ENCODE measurements at regions not wholly inside any gene's neighbourhood (a gene's known extent, or its start where the extent isn't known, plus 50 kb on each side); places are given as distances from the start of the nearest gene placed in this dataset.
A peak's percentile ranks its signal among the peaks of the same experiment; 100 is the strongest.
"Not testable (repeated sequence)": the region's sequence is repeated elsewhere in the genome, so short reads cannot be mapped to it uniquely, and the experiment has no call there.

DNA sequence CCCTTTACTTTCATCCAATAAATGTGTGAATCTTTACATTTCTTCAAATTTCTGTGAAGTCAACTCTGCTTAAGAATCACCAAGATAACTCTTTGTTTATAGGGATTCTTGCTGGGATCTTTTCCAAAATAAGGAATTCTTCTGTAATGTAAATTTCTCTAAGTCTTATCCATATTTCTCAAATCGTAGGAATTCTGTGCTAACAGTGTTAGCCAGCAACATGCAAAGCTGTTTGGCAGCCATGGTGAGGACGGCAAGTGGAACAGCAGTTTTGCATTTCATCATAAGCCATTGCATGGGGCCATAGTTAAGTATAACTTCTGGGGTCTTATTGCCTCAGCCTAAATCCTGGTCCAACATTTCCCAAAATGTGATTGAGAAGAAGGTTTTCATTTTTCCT, 310.5 kb upstream of the PRR16 start:
- DNase-seq, result no peak

DNA sequence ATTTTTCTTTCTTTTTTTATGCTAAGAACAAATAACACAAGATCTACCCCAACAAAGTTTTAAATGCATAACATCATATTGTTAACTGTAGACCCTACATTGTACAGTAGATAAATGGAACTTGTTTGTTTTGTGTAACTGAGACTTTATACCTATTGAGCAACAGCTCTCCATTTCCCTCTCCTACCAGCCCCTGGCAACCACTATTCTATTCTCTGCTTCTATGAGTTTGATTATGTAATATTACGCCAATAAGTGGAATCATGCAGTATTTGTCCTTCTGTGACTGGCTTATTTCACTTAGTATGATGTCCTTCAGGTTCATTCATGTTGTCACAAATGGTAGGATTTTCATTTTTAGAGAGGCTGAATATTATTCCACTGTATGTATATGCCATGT, 308.2 kb upstream of the PRR16 start:
- peak; percentile 8 for DNase-seq

DNA sequence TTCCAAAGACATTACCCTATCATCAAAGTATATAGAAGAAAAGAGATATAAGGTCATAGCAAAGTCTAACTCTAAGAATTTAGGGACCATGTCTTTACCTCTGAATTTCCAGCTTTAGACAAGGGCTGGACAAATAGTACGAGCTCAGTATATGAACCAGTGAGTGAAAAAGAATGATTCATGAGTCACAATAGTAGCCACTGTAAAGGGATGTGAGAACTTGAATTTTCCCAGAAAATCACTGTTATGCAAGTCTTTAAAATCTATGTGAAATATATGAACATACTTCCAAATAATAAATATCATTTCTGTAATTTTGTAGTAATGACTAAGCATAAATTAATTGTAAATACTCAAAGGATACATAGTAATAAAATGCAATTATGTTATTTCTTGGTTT, 305.9 kb upstream of the PRR16 start:
- no peak for DNase-seq

DNA sequence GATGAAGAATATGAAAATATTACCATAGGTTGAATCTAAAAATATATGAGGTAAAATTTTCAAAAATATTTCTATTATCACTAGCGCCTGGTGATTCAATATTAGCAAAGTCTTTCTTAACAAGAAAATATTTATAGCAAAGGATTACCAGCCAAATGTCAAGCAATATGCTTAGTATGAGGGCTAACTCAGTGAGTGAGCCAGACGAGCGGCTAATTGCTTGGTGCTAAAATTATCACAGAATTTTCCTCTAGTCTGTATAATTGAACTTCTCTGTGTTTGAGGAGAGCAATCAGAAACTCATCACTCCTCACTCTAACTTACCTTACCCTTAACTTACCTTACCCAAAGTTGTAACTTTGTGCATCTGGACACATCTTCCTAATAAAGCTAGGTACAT, 304.9 kb upstream of the PRR16 start:
- peak; percentile 70 for DNase-seq

- DNase-seq, result peak; percentile 97
Observed at GRCh38 chr5:120160124-120160895, 303.8 kb upstream of the PRR16 start.

DNA sequence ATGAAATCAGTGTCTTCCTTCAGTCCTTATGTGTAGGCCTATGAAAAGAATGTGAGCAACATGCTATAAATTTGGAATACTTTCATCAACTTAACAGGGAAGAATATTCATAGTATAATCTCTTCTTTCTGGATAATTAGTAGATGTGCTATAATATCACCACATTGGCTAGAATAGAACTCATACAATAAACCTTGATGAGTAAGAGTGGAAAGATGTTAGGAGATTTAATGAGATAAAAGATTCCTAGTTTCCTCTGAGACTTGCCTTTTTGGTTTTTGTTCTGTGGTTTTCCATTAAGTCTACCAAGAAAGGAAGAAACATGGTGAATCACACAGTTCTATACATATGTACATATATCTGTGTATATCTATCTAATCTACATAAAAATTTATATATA, 301.8 kb upstream of the PRR16 start:
- DNase-seq, result no peak

DNA sequence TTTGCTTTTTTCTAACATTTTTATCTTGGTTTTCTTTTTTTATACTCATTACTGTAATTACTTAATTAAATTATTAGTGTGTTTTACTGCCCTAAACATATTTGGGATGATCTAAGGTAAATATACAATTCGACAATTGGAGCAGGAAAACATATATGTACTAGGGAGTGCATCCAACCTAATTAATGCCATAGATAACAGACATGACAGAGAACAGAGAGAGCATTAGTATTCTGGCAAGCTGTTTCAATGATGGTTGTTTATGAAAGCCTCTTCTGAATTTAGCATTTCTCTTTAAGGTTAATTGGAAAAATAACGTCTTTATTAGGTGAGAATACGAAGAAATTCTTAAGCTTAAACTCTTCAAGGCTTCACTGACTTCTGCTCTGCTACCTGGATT, 300.1 kb upstream of the PRR16 start:
- no peak for DNase-seq

- no peak for DNase-seq
Observed at GRCh38 chr5:120164986-120165385, 299.1 kb upstream of the PRR16 start.

- DNase-seq, result no peak
Observed at GRCh38 chr5:120173125-120173524, 291.0 kb upstream of the PRR16 start.

- DNase-seq, result no peak
Observed at GRCh38 chr5:120174089-120174488, 290.0 kb upstream of the PRR16 start.

DNA sequence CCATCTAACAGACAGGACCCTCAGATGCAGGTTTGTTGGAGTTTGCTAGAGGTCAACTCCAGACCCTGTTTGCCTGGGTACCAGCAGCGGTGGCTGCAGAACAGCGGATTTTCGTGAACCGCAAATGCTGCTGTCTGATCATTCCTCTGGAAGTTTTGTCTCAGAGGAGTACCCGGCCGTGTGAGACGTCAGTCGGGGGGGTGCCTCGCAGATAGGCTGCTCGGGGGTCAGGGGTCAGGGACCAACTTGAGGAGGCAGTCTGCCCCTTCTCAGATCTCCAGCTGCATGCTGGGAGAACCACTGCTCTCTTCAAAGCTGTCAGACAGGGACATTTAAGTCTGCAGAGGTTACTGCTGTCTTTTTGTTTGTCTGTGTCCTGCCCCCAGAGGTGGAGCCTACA, 282.9 kb upstream of the PRR16 start:
- DNase-seq, result not testable (repeated sequence)

DNA sequence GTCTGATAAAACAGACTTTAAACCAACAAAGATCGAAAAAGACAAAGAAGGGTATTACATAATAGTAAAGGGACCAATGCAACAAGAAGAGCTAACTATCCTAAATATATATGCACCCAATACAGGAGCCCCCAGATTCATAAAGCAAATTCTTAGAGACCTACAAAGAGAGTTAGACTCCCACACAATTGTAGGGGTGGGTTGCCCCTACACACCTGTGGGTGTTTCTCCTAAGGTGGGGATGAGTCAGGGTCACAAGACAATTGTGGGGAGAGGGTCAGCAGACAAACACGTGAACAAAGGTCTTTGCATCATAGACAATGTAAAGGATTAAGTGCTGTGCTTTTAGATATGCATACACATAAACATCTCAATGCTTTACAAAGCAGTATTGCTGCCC, 269.4 kb upstream of the PRR16 start:
- not testable (repeated sequence) for DNase-seq

- DNase-seq, result peak; percentile 47
Observed at GRCh38 chr5:120199559-120199958, 264.5 kb upstream of the PRR16 start.

DNA sequence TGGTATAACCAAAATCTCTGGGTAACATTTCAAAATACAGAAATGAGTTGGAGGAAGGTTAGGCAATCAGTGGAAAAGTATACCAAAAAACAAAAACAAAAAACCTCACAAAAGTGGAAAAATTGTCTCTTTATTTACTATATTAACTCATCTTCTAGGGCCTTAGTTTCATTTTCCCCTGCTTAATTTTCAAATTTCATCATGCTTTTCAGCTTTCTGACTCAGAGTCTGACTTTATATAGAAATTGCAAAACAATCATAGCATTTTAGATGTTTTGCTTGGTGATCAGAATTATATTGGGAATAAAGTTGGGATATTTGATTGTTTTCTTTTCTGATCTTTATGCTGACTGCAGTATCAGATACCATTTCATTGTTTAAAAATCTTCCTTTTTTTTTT, 257.0 kb upstream of the PRR16 start:
- DNase-seq, result no peak

DNA sequence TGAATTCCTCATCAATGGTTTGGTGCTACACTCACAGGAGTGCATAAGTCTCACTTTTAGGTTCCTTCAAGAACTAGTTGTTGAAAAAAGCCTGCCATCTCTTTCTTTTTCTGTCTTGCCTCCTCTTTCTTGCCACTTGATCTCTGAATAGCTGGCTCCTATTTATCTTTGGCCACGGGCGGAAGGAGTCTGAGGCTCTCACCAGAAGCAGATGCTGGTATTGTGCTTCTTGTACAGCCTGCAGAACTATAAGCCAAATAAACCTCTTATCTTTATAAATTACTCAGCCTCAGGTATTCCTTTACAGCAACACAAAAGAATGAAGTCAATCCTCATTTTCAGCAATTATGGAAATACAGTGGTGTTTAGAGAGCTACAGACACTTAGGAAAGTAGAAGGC, 247.1 kb upstream of the PRR16 start:
- no peak for DNase-seq

- no peak for DNase-seq
Observed at GRCh38 chr5:120219988-120220387, 244.1 kb upstream of the PRR16 start.

GRCh38 chr5:120225524-120225923, 238.6 kb upstream of the PRR16 start:
- DNase-seq, result no peak

DNA sequence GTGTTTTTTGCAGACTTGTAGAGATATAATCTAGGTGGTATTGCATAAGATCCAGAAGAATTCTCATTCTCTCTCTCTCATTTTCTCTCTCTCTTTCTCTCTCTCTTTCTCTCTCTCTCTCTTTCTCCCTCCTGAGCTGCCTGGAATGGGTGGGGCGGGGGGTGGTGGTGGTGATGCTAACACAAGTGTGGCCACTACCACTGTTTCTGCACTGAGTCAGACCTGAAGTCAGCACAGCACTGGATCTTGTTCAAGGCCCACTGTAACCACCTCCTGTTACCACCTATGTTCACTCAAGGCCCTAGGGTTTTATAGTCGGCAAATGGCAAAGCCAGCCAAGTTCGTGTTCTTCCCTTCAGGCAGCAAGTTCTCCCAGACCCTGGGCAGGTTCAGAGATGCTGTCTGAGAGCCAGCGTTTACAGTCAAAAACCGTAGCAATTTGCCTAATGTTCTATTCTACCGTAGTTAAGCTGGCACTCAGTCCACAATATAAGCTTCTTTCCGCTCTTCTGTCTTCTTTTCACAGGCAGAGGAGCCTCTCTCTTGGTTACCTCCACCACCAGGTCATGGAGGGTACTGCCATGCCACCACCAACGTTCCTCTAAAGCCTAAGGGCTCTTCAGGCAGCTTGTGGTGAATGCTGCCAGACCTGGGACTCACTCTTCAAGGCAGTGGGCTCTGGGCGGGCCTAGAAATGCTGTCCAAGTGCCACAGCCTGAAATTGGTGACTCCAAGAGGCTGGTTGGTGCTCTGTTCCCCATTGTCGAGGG, 235.7 kb upstream of the PRR16 start:
- DNase-seq, result peak; percentile 4

- no peak for DNase-seq
Observed at GRCh38 chr5:120229036-120229435, 235.1 kb upstream of the PRR16 start.

- no peak for DNase-seq
Observed at GRCh38 chr5:120231563-120231962, 232.5 kb upstream of the PRR16 start.

DNA sequence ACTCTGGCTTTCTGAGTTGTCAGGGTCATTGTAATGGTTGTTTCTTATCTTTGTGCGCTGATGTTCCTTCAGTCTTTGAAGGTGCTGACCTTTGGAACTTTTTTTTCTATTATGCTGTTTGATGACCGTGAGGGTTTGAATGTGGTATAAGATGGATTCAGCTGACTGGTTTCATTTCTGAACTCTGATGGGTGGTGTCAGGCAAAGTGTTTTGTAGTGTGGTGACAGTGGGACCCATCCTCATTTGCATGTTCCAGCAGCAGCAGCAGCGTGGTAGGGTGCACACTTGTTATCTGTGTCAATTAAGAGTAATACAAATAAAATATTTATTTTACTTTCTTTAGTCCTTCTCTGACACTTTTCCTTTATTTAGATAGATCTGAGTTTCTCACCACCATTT, 227.7 kb upstream of the PRR16 start:
- no peak for DNase-seq

- DNase-seq, result no peak
Observed at GRCh38 chr5:120239086-120239485, 225.0 kb upstream of the PRR16 start.

DNA sequence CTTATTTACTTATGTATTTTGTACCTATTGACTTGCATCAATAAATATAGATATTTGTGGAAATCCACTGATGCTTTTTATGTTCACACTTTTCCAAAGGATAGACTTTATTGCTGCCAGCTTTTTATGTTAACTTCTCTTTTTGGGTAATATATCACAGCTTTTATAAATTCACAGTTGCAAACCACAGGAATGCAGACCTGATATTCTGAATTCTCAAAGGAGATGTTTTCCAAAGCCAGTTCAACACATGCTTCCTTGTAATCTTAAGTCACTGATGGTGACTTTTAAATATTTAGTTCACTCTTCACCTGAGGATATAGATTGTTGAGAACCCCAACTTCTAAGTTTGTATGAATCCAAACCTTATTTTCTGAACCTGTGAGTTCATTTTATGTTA, 223.4 kb upstream of the PRR16 start:
- DNase-seq, result no peak

DNA sequence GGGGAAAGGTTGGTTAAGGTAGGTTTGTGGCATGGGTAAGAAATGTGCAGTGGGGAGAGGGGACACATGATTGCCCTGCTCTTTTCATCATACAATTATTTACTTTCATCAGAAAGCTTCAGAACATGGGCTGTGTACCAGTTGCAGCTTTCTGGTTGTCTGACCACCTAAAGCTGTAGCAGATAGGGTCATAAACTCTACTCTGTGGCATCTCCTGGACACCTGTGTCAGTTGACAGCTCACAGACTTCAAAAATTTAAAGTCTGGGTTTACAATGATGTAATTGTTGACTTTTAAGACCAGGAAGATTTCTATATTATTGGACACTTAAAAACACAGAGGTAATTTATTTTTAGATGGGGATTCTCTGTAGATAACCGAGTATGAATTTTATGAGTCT, 222.7 kb upstream of the PRR16 start:
- no peak for DNase-seq

DNA sequence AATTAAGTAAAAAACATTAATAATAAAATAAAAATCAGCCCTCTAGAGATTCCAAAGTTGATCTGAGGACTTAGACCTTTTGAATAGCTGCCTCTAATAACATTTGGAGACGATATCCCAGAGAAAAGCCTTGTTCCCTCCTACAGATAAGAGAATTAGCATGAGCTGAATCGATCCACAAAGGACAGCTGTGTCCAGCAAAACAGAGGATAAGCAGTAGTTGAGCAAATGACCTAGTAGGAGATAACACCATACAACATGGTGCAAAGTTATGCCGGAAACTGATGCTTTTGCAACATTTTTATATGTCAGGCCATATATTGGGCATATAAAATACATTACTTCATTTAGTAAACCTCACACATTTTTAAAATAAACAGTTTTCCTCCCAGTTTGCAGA, 212.2 kb upstream of the PRR16 start:
- no peak for DNase-seq

Measured in NCI-H69 (cell line).